GM20000 (cell line): ENCODE measurements at regions not wholly inside any gene's neighbourhood (a gene's known extent, or its start where the extent isn't known, plus 50 kb on each side); places are given as distances from the start of the nearest gene placed in this dataset.
"Not testable (repeated sequence)": the region's sequence is repeated elsewhere in the genome, so short reads cannot be mapped to it uniquely, and the experiment has no call there.

ENCODE experiments used
- DNase-seq: peaks from one replicate; pipeline ENCODE4 v3.0.0; 2012; ENCODE audit warnings: low spot score
- TF ChIP-seq, protein P1 (sequence below): IDR thresholded peaks from 2 replicates; pipeline ENCODE4 v1.5.1; 2012; ENCODE audit warnings: mild to moderate bottlenecking, control low read depth; ENCODE audit errors: extremely low read depth, missing control alignments

DNA sequence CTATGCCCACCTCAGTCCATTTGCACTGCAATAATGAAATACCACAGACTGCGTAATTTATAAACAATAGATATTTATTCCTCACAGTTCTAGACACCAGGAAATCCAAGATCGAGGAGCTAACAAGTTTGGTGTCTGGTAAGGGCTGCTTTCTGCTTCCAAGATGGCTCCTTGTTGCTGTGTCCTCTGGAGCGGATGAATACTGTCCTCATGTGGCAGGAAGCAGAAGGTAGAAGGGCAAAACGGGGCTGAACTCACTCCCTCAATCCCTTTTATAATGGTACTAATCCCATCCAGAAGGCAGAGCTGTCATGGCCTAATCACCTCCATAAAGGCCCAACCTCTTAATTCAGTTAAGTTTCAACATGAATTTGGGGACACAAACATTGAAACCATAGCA lies 75.3 kb downstream of the P2RY1 start:
- DNase-seq: no peak
- TF ChIP-seq, protein P1, sequence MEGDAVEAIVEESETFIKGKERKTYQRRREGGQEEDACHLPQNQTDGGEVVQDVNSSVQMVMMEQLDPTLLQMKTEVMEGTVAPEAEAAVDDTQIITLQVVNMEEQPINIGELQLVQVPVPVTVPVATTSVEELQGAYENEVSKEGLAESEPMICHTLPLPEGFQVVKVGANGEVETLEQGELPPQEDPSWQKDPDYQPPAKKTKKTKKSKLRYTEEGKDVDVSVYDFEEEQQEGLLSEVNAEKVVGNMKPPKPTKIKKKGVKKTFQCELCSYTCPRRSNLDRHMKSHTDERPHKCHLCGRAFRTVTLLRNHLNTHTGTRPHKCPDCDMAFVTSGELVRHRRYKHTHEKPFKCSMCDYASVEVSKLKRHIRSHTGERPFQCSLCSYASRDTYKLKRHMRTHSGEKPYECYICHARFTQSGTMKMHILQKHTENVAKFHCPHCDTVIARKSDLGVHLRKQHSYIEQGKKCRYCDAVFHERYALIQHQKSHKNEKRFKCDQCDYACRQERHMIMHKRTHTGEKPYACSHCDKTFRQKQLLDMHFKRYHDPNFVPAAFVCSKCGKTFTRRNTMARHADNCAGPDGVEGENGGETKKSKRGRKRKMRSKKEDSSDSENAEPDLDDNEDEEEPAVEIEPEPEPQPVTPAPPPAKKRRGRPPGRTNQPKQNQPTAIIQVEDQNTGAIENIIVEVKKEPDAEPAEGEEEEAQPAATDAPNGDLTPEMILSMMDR: no peak

DNA sequence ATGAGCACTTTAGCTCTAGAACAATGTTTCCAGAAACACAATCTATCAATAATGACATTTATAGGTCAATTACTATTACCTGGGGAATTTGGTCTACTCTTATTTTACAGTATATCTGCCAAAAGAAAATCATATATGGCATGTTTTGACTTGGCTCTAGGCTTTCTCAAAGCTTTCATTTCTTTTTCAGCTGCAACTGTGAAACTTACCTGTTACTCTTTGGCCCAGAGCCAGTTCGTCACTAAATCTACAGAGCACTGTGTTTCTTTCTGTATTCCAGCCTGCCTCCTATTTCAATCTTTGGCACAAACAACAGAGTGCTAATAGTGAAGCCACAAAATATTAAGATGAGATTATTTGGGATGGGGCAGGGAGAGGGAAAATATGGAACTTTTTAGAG lies 76.0 kb downstream of the P2RY1 start:
- TF ChIP-seq, protein P1: no peak
- no peak for DNase-seq

DNA sequence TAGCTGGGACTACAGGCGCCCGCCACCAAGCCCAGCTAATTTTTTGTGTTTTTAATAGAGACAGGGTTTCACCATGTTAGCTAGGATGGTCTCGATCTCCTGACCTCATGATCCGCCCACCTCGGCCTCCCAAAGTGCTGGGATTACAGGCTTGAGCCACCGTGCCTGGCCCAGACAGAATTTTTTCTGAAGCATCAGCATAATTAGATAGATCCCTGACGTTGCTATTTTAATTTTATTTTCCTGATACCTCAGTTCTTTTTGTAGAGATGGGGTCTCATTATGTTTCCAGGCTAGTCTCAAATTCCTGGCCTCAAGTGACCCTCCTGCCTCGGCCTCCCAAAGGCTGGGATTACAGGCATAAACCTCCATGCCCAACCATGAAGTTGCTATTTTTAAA lies 79.8 kb downstream of the P2RY1 start:
- DNase-seq: not testable (repeated sequence)

DNA sequence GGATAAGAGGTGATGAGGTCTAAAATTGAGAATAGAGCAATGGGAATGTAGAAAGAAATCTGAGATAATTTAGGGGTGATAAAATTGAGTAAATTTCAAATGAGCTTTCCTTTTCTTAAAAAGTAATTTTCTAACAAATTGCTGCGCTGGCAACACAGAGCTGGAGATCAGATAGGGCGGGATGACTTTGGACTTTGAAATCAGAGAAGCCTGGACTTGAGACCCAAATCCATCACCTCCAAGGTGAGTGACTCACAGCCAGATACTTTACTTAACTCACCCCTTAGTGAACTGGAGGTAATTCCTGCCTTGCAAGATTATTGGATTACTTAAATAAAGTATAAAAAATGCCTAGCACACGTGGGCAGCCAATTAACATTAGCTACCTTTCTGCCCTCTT lies 80.8 kb downstream of the P2RY1 start:
- no peak for DNase-seq
- TF ChIP-seq, protein P1: no peak

DNA sequence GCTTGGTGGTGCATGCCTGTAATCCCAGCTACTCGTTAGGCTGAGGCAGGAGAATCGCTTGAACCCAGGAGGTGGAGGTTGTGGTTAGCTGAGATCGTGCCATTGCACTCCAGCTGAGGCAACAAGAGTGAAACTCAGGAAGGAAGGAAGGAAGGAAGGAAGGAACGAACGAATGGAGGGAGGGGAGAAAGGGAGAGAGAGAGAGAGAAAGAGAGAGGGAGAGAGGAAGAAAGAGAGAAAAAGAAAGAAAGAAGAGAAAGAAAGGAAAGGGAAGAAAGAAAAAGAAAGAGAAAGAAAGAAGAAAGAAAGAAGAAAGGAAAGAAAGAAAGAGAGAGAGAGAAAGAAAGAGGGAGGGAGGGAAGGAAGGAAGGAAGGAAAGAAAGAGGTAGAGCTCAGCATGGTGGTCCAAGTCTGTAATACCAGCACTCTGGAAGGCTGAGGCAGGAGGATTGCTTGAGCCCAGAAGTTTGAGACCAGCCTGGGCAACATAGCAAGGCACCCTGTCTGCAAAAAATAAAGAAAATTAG lies 81.9 kb downstream of the P2RY1 start:
- DNase-seq: no peak
- TF ChIP-seq, protein P1: no peak

DNA sequence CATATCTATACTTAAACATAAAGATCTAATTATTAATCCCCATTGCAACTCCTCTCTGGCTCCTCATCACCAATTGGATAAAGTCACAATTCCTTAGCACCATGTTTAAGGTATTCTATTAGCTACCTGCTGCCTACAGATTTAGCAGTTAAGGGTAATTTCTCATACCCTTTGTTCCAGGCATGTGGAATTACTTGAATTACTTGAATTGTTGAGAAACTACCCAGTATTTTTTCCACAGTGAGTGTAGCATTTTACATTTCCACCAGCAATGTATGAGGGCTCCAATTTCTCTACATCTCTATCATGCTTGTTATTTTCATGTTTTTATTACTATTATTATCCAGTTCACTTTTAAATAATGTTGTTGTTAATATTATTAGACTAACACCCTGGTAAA lies 86.4 kb downstream of the P2RY1 start:
- no peak for DNase-seq
- TF ChIP-seq, protein P1: no peak

DNA sequence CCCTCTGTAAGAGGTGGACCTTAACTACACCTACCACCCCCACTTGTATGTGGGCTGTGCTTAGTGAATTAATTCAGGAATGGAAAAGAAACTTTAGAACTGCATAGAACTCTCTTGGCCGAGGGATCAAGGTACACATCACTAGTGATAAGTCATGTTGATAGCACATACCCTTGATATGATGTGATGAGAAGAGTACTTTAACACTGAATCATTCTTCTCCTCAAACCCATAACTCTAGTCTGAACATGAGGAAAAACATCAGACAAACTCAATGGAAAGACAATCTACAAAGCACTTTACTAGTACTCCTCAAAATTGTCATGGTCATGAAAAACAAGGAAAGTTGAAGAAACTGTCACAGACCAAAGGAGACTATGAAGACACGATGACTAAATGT lies 87.6 kb downstream of the P2RY1 start:
- DNase-seq: no peak
- TF ChIP-seq, protein P1: no peak

DNA sequence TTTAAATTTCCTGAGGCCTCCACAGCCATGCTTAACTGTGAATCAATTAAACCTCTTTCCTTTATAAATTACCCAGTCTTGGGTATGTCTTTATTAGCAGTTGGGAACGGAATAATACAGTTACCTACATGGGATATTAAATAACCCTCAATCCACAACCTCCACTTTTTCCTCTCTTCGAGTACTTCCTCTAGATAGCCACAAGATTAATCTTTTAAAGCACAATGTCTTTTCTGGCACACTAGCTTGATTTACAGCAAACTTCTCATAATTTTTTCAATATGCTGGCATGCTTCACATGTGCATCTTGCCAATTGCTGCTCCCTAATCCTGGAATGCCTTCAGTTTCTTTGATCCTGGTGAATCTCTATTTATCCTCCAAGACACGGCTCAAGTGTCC lies 92.2 kb downstream of the P2RY1 start:
- DNase-seq: no peak
- TF ChIP-seq, protein P1: no peak
